ENCODE measurements at regions not wholly inside any gene's neighbourhood (a gene's known extent, or its start where the extent isn't known, plus 50 kb on each side); places are given as distances from the start of the nearest gene placed in this dataset.
"Not testable (repeated sequence)": the region's sequence is repeated elsewhere in the genome, so short reads cannot be mapped to it uniquely, and the experiment has no call there.

- no peak for DNase-seq
These were observed 89.2 kb upstream of the STMND1 start for GRCh38 chr6:17012421-17013225.

DNA sequence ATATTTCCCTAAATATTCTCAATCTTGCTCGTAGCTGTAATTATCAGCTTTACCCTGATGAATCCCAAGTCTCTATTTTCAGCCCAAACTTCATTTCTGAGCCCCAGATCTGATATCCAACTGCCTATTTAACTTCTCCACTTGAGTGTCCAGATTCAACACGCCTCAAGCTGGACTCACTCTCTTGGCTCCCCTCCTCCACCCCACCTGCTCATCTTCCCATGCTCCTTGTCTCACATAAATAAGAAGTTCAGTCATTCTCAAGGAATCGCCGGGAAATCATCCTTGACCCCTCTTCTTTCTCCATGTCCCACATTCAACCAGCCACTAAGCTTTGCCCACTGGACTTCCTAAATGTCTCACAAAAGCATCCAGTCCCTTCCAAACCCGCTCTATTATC is 89.9 kb upstream of the STMND1 start:
- no peak for DNase-seq

DNA sequence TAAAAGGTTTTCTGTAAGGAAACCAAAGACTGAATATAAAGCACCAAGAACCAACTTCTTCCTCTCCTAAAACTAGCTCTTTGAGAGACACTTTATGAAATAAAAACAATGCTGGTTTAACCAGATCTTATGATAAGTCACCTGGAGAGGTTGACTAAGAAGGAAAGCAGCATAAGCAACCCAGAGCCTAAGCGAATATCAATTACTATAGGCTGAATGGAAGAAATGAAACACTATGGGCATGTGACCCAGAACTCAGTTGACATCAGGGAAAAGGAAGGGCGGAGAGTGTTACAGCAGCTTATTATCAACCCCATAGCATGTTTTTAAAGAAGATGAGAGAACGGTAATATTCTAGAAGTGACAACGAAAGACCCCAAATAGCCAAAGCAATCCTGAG is 94.1 kb upstream of the STMND1 start:
- no peak for DNase-seq

DNA sequence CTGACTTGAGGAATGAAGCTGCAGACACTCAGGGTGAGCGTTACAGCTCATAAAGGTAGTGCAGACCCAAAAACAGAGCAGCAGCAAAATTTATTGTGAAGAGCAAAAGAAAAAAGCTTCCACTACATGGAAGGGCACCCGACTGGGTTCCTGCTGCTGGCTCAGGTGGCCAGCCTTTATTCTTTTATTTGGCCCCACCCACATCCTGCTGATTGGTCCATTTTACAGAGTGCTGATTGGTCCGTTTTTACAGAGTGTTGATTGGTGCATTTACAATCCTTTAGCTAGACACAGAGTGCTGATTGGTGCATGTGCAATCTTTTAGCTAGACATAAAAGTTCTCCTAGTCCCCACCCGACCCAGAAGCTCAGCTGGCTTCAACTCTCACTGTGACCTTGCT is 95.3 kb upstream of the STMND1 start:
- no peak for DNase-seq

DNA sequence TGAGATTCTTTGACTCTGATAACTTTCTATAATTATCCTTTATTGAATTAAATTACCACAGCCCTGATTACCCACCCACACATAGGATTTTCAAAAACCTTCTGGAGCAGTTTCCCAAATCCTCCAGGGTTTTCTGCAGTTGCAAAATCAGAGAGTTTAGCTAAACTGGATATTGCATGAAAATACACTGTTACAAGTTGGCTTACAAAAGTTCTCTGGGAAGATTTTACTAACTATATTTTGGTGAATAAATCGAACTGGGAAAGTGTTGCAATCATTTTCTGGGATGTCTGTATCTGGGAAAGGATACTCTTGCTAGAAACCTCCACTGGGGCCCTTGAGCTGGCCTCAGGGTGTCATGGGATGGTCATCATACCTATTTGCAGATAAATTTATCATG is 97.6 kb upstream of the STMND1 start:
- DNase-seq: no peak

DNA sequence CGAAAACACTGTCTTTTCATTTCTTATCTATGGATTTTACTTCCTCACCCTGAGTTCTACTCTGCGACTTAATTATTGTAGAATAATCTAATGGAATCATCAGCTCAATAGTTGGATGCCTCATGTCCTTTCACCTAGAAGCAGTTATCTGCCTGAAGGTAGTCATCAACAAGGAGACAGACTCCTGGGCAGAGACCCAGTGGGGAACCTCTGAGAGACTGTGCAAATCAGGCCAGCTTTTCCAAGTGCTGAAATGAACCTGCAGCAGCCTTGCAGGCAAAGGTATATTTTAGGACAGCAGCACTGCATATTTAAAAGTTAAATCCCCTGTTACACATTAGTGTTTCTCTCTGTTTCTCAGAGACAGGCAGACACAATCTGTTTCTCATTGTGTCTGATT is 99.7 kb upstream of the STMND1 start:
- DNase-seq: no peak

- DNase-seq: no peak
These were observed 100.7 kb upstream of the STMND1 start for GRCh38 chr6:17001188-17001587.

DNA sequence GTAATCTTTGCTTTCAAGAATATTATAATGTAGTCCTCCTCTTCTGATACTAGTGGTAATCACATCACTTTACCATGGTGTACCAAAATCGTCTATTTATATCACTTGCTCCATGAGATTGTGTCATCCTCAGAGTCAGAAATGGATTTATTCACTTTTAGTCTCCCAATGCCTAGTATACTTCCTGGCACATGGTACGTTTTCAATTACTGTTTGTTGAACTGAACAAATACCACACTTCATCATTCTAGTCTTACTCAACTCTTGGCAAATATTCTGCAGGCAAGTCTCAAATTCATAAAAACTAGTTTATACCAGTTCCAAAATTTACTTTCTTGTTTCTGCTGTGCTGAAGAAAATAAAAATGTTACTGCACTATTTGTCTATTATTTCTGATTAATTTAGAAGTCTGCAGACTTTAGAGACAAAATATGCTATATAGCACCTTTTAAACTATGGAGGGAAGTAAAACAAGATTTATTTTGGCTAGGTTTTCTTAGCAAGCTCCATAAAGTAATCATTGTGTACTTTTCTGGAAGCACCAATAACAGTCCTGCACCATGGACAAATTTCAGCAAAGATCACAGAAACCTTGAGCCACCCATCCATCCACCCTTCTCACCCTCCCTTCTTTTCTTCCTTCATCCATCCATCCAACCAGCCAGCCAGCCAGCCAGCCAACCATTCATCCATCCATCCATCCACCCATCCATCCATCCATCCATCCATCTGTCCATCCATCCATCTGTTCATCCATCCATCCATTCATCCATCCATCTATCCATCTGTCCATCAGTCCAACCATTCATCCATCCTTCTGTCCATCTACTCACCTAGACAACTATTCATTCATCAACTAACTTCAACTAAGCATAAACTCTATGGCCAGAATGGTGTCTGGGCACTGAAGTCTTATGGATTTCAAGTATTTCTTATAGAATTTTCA is 102.1 kb upstream of the STMND1 start:
- DNase-seq: no peak

- no peak for DNase-seq
These were observed 103.4 kb upstream of the STMND1 start for GRCh38 chr6:16998461-16998860.

DNA sequence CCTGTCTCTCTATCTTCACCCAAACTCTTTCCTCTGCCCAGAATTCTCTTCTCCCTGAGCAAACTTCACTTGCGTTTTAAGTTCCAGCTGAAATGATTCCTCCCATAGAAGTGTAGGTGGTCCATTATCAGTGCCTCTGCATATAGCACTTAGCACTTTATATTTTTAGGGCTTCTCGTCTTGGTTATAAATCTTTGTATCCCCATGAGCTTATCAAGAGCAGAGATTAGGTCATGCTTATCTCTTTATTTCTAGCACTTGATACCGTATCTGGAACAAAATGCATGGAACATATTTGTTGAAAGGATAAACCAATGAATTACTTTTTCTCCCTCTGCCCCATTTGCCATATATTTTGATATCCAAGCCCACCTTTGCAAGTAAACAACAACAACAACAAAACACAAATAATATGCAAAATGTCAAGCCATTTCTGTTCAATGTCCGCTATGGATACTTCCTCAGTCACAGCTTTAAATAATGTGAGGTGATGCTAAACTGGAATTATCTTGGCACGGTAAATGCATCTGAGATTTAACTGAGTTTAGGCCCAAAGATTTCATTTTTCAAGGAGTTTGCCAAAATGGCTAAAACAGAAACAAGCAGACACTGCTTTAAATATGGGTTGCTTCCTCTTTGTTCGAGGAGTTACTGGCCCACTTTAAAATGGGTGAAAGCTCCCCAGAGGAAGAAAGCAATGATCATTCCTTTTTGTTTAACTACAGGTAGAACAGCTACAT is 106.2 kb upstream of the STMND1 start:
- DNase-seq: no peak

DNA sequence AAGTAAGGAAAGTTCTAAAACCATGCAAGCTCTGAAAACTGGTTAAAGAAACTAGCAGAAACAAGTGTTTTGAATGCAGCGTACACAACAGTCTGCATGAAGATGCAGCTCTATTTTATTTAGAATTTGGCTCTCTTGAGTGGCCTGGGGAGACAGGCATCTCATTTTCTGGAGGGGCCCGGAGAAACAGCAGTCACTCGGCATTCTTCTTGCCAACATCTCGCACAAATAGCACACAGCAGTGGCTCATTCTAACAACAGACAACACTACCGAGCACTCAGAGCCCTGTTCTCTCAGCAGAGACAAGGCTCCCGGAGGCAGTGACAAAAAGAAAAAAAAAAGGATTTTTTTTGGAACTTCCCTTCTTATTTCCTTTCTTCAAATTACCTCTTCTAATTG is 108.5 kb upstream of the STMND1 start:
- no peak for DNase-seq

GRCh38 chr6:16991981-16992629 is 109.7 kb upstream of the STMND1 start:
- no peak for DNase-seq

DNA sequence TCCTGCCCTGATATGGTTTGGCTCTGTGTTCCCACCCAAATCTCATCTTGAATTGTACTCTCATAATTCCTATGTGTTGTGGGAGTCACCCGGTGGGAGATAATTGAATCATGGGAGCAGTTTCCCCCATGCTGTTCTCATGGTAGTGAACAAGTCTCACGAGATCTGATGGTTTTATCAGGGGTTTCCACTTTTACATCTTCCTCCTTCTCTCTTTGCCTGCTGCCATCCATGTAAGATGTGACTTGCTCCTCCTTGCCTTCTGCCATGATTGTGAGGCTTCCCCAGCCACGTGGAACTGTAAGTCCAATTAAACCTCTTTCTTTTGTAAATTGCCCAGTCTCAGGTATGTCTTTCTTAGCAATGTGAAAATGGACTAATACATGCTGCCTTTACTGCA is 111.9 kb upstream of the STMND1 start:
- DNase-seq: not testable (repeated sequence)

DNA sequence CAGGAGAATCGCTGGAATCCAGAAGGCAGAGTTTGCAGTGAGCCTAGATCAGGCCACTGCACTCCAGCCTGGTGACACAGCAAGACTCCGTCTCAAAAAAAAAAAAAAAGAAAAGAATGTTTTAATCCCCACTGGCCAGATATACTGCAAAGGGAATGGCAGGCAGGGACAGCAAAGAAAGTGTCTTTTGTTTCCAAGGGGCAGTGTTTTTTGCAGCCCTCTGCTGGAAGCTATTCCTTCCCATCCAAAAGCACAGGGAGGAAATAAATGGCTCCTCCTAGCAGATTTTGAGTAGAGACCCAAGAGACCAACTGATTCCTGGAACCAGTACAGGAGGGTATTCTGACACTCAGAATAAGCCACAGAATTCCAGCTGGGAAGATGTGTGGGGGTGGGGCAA is 112.5 kb upstream of the STMND1 start:
- DNase-seq: no peak

DNA sequence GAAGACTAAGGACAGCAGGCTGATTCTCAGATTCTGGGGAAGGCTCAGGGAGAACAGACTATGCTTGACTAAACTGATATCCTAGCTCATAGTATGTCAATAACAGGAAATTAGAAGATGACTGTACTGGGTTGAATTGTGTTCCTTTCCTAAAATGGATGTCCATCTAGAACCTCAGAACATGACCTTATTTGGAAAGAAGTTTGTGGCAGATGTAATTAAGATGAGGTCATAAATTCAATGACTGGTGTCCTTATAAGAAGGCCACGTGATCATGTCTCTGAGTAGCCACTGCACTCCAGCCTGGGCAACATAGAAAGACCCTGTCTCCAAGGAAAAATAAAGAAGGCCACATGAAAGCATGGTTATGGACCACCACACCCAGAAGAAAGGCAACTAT is 113.9 kb upstream of the STMND1 start:
- DNase-seq: no peak

DNA sequence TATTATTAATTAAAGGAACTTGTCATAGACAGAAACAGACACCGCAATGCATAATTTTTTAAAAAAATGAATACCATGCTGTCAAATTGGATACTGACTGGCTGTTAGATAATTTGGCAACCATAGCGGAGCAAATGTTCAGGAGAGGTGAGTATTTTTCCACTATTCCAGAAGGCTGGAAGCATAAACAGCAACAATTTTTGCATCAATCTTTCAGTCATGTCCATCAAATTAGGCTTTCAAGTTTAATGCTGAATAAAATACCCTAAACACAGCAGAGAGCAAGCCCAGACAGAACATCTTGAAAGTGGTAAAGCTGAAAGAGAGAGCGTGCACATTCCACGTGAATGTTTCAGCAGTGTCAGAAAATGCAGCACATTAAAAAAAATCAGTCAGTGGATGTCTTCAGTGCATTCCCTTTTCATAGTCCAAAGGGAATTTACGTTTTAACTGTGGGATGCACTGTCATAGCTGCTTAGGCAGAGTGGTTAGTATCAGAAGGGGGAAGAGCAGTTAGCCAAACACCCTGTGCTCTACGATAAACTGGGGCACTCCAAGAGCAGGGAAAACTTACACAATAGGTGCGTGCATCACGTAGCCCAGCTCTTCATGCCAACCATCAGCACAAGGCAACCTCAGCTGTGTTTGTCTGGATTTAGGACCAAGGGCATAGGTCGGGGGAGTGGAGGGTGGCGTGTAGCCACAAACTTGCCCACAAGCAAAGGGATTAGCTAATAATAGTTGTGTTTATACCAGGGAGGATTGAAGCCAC is 116.2 kb upstream of the STMND1 start:
- peak; percentile 59 to 67 (median 63) for DNase-seq

DNA sequence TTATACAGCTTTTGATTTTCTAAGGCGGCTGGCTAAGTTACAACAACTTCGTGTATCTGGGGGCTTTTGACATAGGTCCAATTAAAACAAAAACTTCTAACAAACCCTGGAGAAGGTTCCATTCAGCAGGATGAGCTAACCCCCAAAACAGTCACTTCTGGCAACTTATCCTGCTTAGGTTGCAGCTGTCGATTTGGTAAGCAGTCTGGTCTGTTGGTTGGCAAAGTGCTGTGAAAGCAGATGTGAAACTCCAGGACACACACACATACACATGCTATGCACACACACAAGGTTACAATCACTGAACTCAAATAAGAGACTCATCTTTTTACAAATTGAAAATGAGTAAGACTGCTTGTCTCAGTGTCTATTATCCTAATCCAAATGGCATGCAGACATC is 119.0 kb upstream of the STMND1 start:
- peak; percentile 43 to 63 (median 56) for DNase-seq

GRCh38 chr6:16979677-16980370 is 122.0 kb upstream of the STMND1 start:
- DNase-seq: peak; percentile 71 to 74 (median 72)

DNA sequence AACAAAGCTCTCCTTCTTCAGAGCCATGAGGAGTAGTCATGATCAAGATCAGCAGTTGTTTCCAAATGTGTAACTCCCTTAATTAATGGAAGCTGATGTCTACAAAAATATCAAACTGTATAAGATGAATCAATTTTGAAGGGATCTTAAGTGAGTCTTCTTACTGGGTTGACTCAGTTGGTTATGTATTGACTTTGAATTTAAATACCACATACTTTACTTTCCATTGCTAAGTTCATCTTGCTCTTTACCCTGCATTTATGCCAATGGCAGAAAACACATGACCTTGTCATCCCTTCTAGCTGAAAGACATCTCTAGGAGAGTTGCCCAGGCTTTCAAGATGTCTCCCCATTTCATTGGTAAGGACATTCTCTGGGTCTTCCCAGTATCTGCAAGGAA is 123.2 kb upstream of the STMND1 start:
- no peak for DNase-seq

GRCh38 chr6:16976385-16977183 is 125.3 kb upstream of the STMND1 start:
- DNase-seq: no peak
